Gastroesophageal sphincter (tissue), 4 donors: ENCODE measurements at regions not wholly inside any gene's neighbourhood (a gene's known extent, or its start where the extent isn't known, plus 50 kb on each side); places are given as distances from the start of the nearest gene placed in this dataset.

Experiments
- ATAC-seq: fragments of 150-250 bp; one replicate; pipeline ENCODE4 v1.9.1; 2016; ENCODE audit warnings: mild to moderate bottlenecking, moderate library complexity
- H3K27ac ChIP-seq, 4 donors: fragments of 200-600 bp; sonication (generic) in 3 of 4; 1 replicate in 3 of 4; 2 replicates in 1 of 4; pipeline ENCODE4 v1.5.1; 2016 to 2019
- H3K27me3 ChIP-seq: fragments of 200-600 bp; sonication (generic); one replicate; pipeline ENCODE4 v1.5.1; 2019
- H3K36me3 ChIP-seq, 2 donors: fragments of 200-600 bp; sonication (generic); one replicate each; pipeline ENCODE4 v1.5.1; 2019; ENCODE audit warnings: control low read depth in 1 of 2
- H3K4me1 ChIP-seq, 3 donors: fragments of 200-600 bp; sonication (generic); 1 replicate in 2 of 3; 2 replicates in 1 of 3; pipeline ENCODE4 v1.5.1; 2016 to 2019; ENCODE audit warnings: control low read depth in 2 of 3
- H3K4me3 ChIP-seq, 2 donors: fragments of 200-600 bp; sonication (generic); one replicate each; pipeline ENCODE4 v1.5.1; 2019; ENCODE audit warnings: mild to moderate bottlenecking in 1 of 2, moderate library complexity in 1 of 2
- H3K9me3 ChIP-seq, 3 donors: fragments of 200-600 bp; sonication (generic); one replicate each; pipeline ENCODE4 v1.5.1; 2017 to 2019; ENCODE audit warnings: control low read depth in 2 of 3
- CTCF ChIP-seq, 4 experiments: fragments of 200-600 bp in 2 of 4; fragments of 450-650 bp in 2 of 4; sonication (generic) in 1 of 4; IDR thresholded peaks; one replicate each; pipeline ENCODE4 v1.5.1; 2017 to 2019; ENCODE audit warnings: antibody characterized with exemption in 4 of 4, mild to moderate bottlenecking in 2 of 4, moderate library complexity in 2 of 4
- EP300 ChIP-seq: sonication (generic); formaldehyde crosslinking; IDR thresholded peaks from one replicate; pipeline ENCODE4 v1.6.1; 2017; ENCODE audit warnings: antibody characterized with exemption, mild to moderate bottlenecking
- POLR2A ChIP-seq, 2 donors: fragments of 450-650 bp; IDR thresholded peaks; one replicate each; pipeline ENCODE4 v1.6.1; 2017; ENCODE audit warnings: antibody characterized with exemption in 2 of 2, mild to moderate bottlenecking in 2 of 2, moderate library complexity in 1 of 2
- POLR2AphosphoS5 ChIP-seq: sonication (generic); formaldehyde crosslinking; IDR thresholded peaks from one replicate; pipeline ENCODE4 v1.6.1; 2017; ENCODE audit warnings: antibody characterized with exemption
- WGBS, 2 donors: methylation state at CpG; one replicate each; pipeline ENCODE4 v1.1.5; 2018; ENCODE audit warnings: low coverage in 1 of 2; 5-methylcytosine and 5-hydroxymethylcytosine counted together

GRCh38 chr12:46934374-46935111 is 108.7 kb upstream of the SLC38A4 start:
- TF ChIP-seq POLR2AphosphoS5, result no peak
- no peak for TF ChIP-seq EP300
- no peak for TF ChIP-seq CTCF (IDR thresholded peaks at IDR 0.05)
- TF ChIP-seq POLR2A (IDR thresholded peaks at IDR 0.05), result no peak
- no peaks in the 10 kb centered on the region for H3K9me3 ChIP-seq
- ATAC-seq, result no peak
- H3K27me3 ChIP-seq, result no peaks in the 10 kb centered on the region
- H3K4me1 ChIP-seq, result no peaks in the 10 kb centered on the region
- H3K4me3 ChIP-seq, result no peak overlapping the region
- 70 to 86% methylated on average over 10 of the region's 10 CpGs for WGBS, 2 donors
- H3K27ac ChIP-seq, result no peak overlapping the region
- H3K36me3 ChIP-seq, result no peaks in the 10 kb centered on the region

GRCh38 chr12:46935271-46935847 is 109.6 kb upstream of the SLC38A4 start:
- Histone ChIP-seq H3K27ac (no peak overlapping the region), H3K4me3 (no peak overlapping the region), H3K27me3 (no peaks in the 10 kb centered on the region), H3K9me3 (no peaks in the 10 kb centered on the region), H3K36me3 (no peaks in the 10 kb centered on the region), H3K4me1 (no peaks in the 10 kb centered on the region)
- TF ChIP-seq POLR2AphosphoS5 (no peak), EP300 (no peak), CTCF (IDR thresholded peaks at IDR 0.05) (no peak), POLR2A (IDR thresholded peaks at IDR 0.05) (no peak)
- 79 to 84% methylated on average over 3 of the region's 3 CpGs for WGBS, 2 donors
- no peak for ATAC-seq

GRCh38 chr12:46936042-46936441 is 110.2 kb upstream of the SLC38A4 start:
- H3K27me3 ChIP-seq, result no peaks in the 10 kb centered on the region
- no peaks in the 10 kb centered on the region for H3K36me3 ChIP-seq
- H3K4me3 ChIP-seq, result no peak overlapping the region
- TF ChIP-seq POLR2AphosphoS5 (no peak), CTCF (IDR thresholded peaks at IDR 0.05) (no peak), POLR2A (IDR thresholded peaks at IDR 0.05) (no peak), EP300 (no peak)
- no peak for ATAC-seq
- no peaks in the 10 kb centered on the region for H3K4me1 ChIP-seq
- 45 to 50% methylated on average over 1 to 2 of the region's 2 CpGs for WGBS, 2 donors
- no peaks in the 10 kb centered on the region for H3K9me3 ChIP-seq
- no peak overlapping the region for H3K27ac ChIP-seq

GRCh38 chr12:46938071-46938678 is 112.4 kb upstream of the SLC38A4 start:
- Histone ChIP-seq H3K4me1 (no peaks in the 10 kb centered on the region), H3K4me3 (no peak overlapping the region), H3K9me3 (no peaks in the 10 kb centered on the region), H3K36me3 (no peaks in the 10 kb centered on the region), H3K27ac (no peak overlapping the region), H3K27me3 (no peaks in the 10 kb centered on the region)
- WGBS, 2 donors, result 84 to 92% methylated on average over 3 to 4 of the region's 4 CpGs
- TF ChIP-seq POLR2A (IDR thresholded peaks at IDR 0.05) (no peak), CTCF (IDR thresholded peaks at IDR 0.05) (no peak)
- no peak for ATAC-seq

GRCh38 chr12:46941981-46942380 is 116.2 kb upstream of the SLC38A4 start:
- H3K9me3 ChIP-seq, result no peaks in the 10 kb centered on the region
- TF ChIP-seq EP300 (no peak), POLR2A (IDR thresholded peaks at IDR 0.05) (no peak), CTCF (IDR thresholded peaks at IDR 0.05) (no peak), POLR2AphosphoS5 (no peak)
- no peaks in the 10 kb centered on the region for H3K36me3 ChIP-seq
- H3K4me3 ChIP-seq, result no peak overlapping the region
- ATAC-seq, result no peak
- H3K27me3 ChIP-seq, result no peaks in the 10 kb centered on the region
- 0 to 44% methylated on average over 1 of the region's 1 CpG for WGBS, 2 donors
- no peaks in the 10 kb centered on the region for H3K4me1 ChIP-seq
- H3K27ac ChIP-seq, result no peak overlapping the region
